HEK293 (cell line): ENCODE measurements at regions not wholly inside any gene's neighbourhood (a gene's known extent, or its start where the extent isn't known, plus 50 kb on each side); places are given as distances from the start of the nearest gene placed in this dataset.

Source experiments
- CTCF ChIA-PET: fragments of 350-600 bp; formaldehyde crosslinking; extraction: SDS; loops from one replicate; lab custom pipeline; 2021; ENCODE audit warnings: antibody characterized with exemption; lab: Yijun Ruan, JAX
- POLR2A ChIA-PET: fragments of 300-600 bp; formaldehyde crosslinking; extraction: SDS; loops from one replicate; lab custom pipeline; 2020; ENCODE audit warnings: antibody characterized with exemption, inconsistent platforms; lab: Yijun Ruan, JAX
- H3K27ac ChIP-seq: fragments of 200-500 bp; sonication (Bioruptor generic); 2 replicates; pipeline ENCODE4 v1.5.1; 2014; ENCODE audit warnings: low read depth, low read length, control low read depth, inconsistent platforms; ENCODE audit errors: extremely low read depth
- H3K36me3 ChIP-seq, 2 experiments: fragments of 200-500 bp in 1 of 2; sonication (Bioruptor generic) in 1 of 2; 1 replicate in 1 of 2; 2 replicates in 1 of 2; pipeline ENCODE4 v1.5.1; 2014 to 2017; ENCODE audit warnings: inconsistent platforms in 2 of 2, low read length in 2 of 2; ENCODE audit not compliant: control insufficient read depth in 2 of 2, insufficient read depth in 1 of 2
- H3K4me1 ChIP-seq: fragments of 200-500 bp; sonication (Bioruptor generic); 2 replicates; pipeline ENCODE4 v1.5.1; 2014; ENCODE audit warnings: mild to moderate bottlenecking, low read length, inconsistent platforms; ENCODE audit not compliant: control insufficient read depth, insufficient read depth
- H3K4me3 ChIP-seq: 2 replicates; pipeline ENCODE4 v1.5.1; 2011; ENCODE audit warnings: low read depth, mild to moderate bottlenecking, control low read depth, low read length, moderate library complexity
- H3K9me3 ChIP-seq: fragments of 200-500 bp; sonication (Bioruptor generic); 2 replicates; pipeline ENCODE4 v1.5.1; 2014; ENCODE audit warnings: low read depth, low read length, inconsistent platforms; ENCODE audit not compliant: control insufficient read depth, insufficient read depth
- EGR2 ChIP-seq: fragments of 450-650 bp; formaldehyde crosslinking; IDR thresholded peaks from 2 replicates; pipeline ENCODE4 v1.5.1; 2016; ENCODE audit warnings: low read depth, missing biosample characterization, missing genetic modification characterization
- GLI4 ChIP-seq: fragments of 450-650 bp; formaldehyde crosslinking; IDR thresholded peaks from 2 replicates; pipeline ENCODE4 v1.5.1; 2016; ENCODE audit warnings: missing biosample characterization, missing genetic modification characterization
- KLF7 ChIP-seq: fragments of 450-650 bp; formaldehyde crosslinking; IDR thresholded peaks from 2 replicates; pipeline ENCODE4 v1.5.1; 2016; ENCODE audit warnings: missing biosample characterization, missing genetic modification characterization, borderline replicate concordance
- SETDB1 ChIP-seq: IDR thresholded peaks from one replicate; pipeline ENCODE4 v1.6.1; 2017; ENCODE audit warnings: mild to moderate bottlenecking, low read length, moderate library complexity, mixed read lengths; ENCODE audit not compliant: insufficient read length
- SP7 ChIP-seq: fragments of 450-650 bp; formaldehyde crosslinking; IDR thresholded peaks from 2 replicates; pipeline ENCODE4 v1.5.1; 2016; ENCODE audit warnings: missing biosample characterization, missing genetic modification characterization
- ZBTB1 ChIP-seq: fragments of 450-650 bp; formaldehyde crosslinking; IDR thresholded peaks from 2 replicates; pipeline ENCODE4 v1.5.1; 2016; ENCODE audit warnings: missing biosample characterization, missing genetic modification characterization
- ZFHX2 ChIP-seq: fragments of 450-650 bp; formaldehyde crosslinking; conservative IDR thresholded peaks from 2 replicates; pipeline ENCODE4 v1.5.1; 2016; ENCODE audit warnings: missing biosample characterization, missing genetic modification characterization
- ZNF112 ChIP-seq: fragments of 450-650 bp; formaldehyde crosslinking; IDR thresholded peaks from 2 replicates; pipeline ENCODE4 v1.5.0; 2017; ENCODE audit warnings: missing biosample characterization, missing genetic modification characterization
- ZNF174 ChIP-seq: fragments of 450-650 bp; formaldehyde crosslinking; IDR thresholded peaks from 2 replicates; pipeline ENCODE4 v1.5.0; 2017; ENCODE audit warnings: missing biosample characterization, mild to moderate bottlenecking, missing genetic modification characterization
- ZNF19 ChIP-seq: fragments of 450-650 bp; formaldehyde crosslinking; IDR thresholded peaks from 2 replicates; pipeline ENCODE4; 2016; ENCODE audit warnings: missing biosample characterization, missing genetic modification characterization, low read depth
- ZNF404 ChIP-seq: fragments of 450-650 bp; formaldehyde crosslinking; IDR thresholded peaks from 2 replicates; pipeline ENCODE4 v1.5.1; 2017; ENCODE audit warnings: missing biosample characterization, missing genetic modification characterization
- ZNF416 ChIP-seq: fragments of 450-650 bp; formaldehyde crosslinking; IDR thresholded peaks from 2 replicates; pipeline ENCODE4 v1.5.1; 2016; ENCODE audit warnings: missing biosample characterization, missing genetic modification characterization
- ZNF433 ChIP-seq: fragments of 450-650 bp; formaldehyde crosslinking; IDR thresholded peaks from 2 replicates; pipeline ENCODE4 v1.5.1; 2016; ENCODE audit warnings: missing biosample characterization, missing genetic modification characterization, low read depth
- ZNF514 ChIP-seq: fragments of 450-650 bp; formaldehyde crosslinking; IDR thresholded peaks from 2 replicates; pipeline ENCODE4 v1.5.1; 2016; ENCODE audit warnings: missing biosample characterization, missing genetic modification characterization
- ZNF777 ChIP-seq: fragments of 450-650 bp; formaldehyde crosslinking; IDR thresholded peaks from 2 replicates; pipeline ENCODE4 v1.5.1; 2017; ENCODE audit warnings: missing biosample characterization, missing genetic modification characterization, borderline replicate concordance
- ZSCAN30 ChIP-seq: fragments of 450-650 bp; IDR thresholded peaks from 2 replicates; pipeline ENCODE4 v1.5.1; 2018; ENCODE audit warnings: missing biosample characterization, mild to moderate bottlenecking, missing genetic modification characterization, moderate library complexity
- TF ChIP-seq, protein P1 (sequence below): fragments of 450-650 bp; IDR thresholded peaks from 2 replicates; pipeline ENCODE4 v1.5.1; 2018; ENCODE audit warnings: missing biosample characterization, missing genetic modification characterization
- TF ChIP-seq, protein P2 (sequence below): fragments of 450-650 bp; formaldehyde crosslinking; IDR thresholded peaks from 2 replicates; pipeline ENCODE4 v1.5.1; 2016; ENCODE audit warnings: missing biosample characterization, missing genetic modification characterization
- TF ChIP-seq, protein P3 (sequence below): fragments of 450-650 bp; formaldehyde crosslinking; IDR thresholded peaks from 2 replicates; pipeline ENCODE4 v1.5.1; 2016; ENCODE audit warnings: missing biosample characterization, missing genetic modification characterization
- TF ChIP-seq, protein P4 (sequence below): fragments of 450-650 bp; formaldehyde crosslinking; IDR thresholded peaks from 2 replicates; pipeline ENCODE4 v1.5.1; 2016; ENCODE audit warnings: missing biosample characterization, missing genetic modification characterization, borderline replicate concordance
- TF ChIP-seq, protein P5 (sequence below): fragments of 450-650 bp; formaldehyde crosslinking; IDR thresholded peaks from 2 replicates; pipeline ENCODE4 v1.5.1; 2016; ENCODE audit warnings: missing biosample characterization, missing genetic modification characterization

DNA sequence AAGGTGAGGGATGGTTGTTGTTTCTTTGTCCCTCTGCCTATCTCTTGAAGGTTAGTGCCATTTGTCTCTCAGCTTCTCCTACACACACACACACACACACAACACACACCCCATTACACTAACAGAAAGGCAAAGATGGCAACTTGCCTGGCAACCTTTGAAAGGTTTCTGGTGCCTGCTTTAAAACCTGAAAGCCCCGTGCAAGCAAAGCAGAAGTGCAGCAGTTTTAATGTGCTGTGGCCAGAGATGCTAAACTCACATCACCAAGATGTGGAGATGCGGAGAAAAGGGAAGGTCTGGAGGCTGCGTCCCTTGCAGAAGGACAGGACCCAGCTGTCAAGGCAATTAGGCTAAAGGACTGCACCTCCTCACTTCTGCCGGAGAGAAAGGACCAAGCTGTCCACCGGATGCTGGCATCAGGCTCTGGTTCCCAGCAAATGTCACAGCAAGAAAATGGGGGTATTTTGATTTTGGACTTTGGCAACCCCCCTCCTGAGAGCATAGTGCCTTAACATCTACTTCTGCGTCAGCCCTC lies 196.4 kb downstream of the ARL4C start (continued):
- TF ChIP-seq, protein P1, sequence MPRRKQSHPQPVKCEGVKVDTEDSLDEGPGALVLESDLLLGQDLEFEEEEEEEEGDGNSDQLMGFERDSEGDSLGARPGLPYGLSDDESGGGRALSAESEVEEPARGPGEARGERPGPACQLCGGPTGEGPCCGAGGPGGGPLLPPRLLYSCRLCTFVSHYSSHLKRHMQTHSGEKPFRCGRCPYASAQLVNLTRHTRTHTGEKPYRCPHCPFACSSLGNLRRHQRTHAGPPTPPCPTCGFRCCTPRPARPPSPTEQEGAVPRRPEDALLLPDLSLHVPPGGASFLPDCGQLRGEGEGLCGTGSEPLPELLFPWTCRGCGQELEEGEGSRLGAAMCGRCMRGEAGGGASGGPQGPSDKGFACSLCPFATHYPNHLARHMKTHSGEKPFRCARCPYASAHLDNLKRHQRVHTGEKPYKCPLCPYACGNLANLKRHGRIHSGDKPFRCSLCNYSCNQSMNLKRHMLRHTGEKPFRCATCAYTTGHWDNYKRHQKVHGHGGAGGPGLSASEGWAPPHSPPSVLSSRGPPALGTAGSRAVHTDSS (tag by site-specific recombination): no peak
- TF ChIP-seq ZNF433 (tag by site-specific recombination): no peak
- TF ChIP-seq ZNF404: no peak
- TF ChIP-seq ZNF514 (tag by site-specific recombination): no peak
- no peak for TF ChIP-seq SETDB1

DNA sequence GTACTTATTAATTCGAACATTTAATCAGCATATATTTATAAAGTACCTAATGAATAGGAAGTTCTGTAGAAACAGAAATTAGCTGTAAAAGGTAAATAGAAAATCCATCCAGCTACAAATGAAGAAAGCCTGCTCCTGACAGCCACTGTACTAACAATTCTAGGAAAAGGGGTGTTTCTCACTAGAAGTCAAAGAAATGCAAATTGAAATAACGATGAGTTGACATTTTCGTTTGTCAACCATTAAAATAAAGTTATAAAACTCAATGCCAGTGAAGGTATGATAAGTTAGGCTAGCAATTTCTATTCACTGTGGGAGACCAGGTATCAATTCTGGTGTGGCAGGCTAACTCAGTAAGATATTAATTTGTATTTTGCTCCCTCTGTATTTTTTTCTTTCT lies 198.0 kb downstream of the ARL4C start:
- Histone ChIP-seq H3K4me1 (no peaks in the 10 kb centered on the region), H3K27ac (no peak overlapping the region), H3K36me3 (no peaks in the 10 kb centered on the region), H3K9me3 (no peaks in the 10 kb centered on the region), H3K4me3 (no peak overlapping the region)
- POLR2A ChIA-PET: interaction anchor here (0.7 kb wide), 1 partner anchor 205 kb away, joined by 4 read pairs; no protein-coding TSS in a partner anchor
- CTCF ChIA-PET: interaction anchor here (1.6 kb wide), 1 partner anchor 10 kb away, joined by 8 read pairs; no protein-coding TSS in a partner anchor
- TF ChIP-seq ZSCAN30 (tag by site-specific recombination) (no peak), ZNF404 (no peak)
- TF ChIP-seq, protein P2, sequence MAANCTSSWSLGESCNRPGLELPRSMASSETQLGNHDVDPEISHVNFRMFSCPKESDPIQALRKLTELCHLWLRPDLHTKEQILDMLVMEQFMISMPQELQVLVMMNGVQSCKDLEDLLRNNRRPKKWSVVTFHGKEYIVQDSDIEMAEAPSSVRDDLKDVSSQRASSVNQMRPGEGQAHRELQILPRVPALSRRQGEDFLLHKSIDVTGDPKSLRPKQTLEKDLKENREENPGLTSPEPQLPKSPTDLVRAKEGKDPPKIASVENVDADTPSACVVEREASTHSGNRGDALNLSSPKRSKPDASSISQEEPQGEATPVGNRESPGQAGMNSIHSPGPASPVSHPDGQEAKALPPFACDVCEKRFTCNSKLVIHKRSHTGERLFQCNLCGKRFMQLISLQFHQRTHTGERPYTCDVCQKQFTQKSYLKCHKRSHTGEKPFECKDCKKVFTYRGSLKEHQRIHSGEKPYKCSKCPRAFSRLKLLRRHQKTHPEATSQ (tag by site-specific recombination): no peak
- TF ChIP-seq, protein P3, sequence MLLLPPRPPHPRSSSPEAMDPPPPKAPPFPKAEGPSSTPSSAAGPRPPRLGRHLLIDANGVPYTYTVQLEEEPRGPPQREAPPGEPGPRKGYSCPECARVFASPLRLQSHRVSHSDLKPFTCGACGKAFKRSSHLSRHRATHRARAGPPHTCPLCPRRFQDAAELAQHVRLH (tag by site-specific recombination): no peak
- TF ChIP-seq, protein P4, sequence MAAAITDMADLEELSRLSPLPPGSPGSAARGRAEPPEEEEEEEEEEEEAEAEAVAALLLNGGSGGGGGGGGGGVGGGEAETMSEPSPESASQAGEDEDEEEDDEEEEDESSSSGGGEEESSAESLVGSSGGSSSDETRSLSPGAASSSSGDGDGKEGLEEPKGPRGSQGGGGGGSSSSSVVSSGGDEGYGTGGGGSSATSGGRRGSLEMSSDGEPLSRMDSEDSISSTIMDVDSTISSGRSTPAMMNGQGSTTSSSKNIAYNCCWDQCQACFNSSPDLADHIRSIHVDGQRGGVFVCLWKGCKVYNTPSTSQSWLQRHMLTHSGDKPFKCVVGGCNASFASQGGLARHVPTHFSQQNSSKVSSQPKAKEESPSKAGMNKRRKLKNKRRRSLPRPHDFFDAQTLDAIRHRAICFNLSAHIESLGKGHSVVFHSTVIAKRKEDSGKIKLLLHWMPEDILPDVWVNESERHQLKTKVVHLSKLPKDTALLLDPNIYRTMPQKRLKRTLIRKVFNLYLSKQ: no peak

DNA sequence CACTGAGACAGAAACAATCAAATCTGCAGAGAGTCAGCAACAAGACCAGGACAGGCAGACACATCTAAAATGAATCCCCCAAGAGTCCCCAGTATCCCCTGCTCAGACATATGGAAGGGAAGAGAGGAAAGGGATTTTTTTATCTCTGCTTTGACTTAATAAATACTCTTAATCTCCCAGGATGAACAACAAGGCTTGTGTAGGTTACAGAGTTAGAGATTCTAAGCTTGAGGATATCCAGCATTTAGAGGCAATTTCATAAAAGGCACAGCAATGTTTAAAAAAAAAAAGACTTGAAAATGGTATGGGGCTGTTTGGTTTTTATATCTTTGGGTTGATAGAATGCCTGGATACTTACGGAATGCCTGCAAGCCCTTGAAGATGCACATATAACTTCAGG lies 199.9 kb downstream of the ARL4C start:
- Histone ChIP-seq H3K36me3 (no peaks in the 10 kb centered on the region), H3K4me3 (no peak overlapping the region), H3K9me3 (no peaks in the 10 kb centered on the region), H3K27ac (no peak overlapping the region), H3K4me1 (no peaks in the 10 kb centered on the region)
- POLR2A ChIA-PET: interaction anchor here (0.7 kb wide), 1 partner anchor 60 kb away, joined by 3 read pairs; no protein-coding TSS in a partner anchor
- CTCF ChIA-PET: interaction anchor here (0.7 to 1.1 kb wide), 2 partner anchors 8 to 57 kb away, joined by 3 read pairs; no protein-coding TSS in a partner anchor
- no peak for TF ChIP-seq ZNF174 (tag by site-specific recombination)
- no peak for TF ChIP-seq ZNF19
- no peak for TF ChIP-seq ZBTB1
- TF ChIP-seq ZNF112 (tag by site-specific recombination): no peak
- no peak for TF ChIP-seq ZNF777

DNA sequence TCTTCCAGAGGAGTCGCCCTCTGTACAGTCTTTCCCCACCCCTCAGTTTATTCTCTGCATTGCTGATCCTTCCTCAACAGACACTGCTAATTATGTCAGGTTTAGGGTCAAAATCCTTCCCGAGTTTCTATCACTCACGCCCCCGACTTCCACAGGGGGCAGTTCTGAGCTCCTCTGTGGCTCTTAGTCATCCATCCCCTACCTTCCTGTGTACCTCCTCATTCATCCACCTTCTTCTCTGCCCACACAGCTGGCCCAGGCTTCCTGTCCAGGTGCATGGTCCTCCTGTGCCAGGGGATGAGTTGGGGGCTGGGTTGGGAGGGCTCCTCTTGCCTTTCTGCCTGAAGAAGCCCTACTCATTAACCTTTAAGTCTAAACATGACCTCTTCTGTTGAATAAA lies 202.9 kb downstream of the ARL4C start:
- H3K4me1 ChIP-seq: no peaks in the 10 kb centered on the region
- POLR2A ChIA-PET: no interaction called here
- no peak overlapping the region for H3K4me3 ChIP-seq
- CTCF ChIA-PET: interaction anchor here (0.6 to 0.7 kb wide), 3 partner anchors 11 to 1207 kb away, joined by 3 to 4 read pairs (median 3); no protein-coding TSS in a partner anchor
- H3K9me3 ChIP-seq: no peaks in the 10 kb centered on the region
- TF ChIP-seq KLF7 (tag by site-specific recombination) (no peak), ZNF416 (tag by site-specific recombination) (no peak), ZFHX2 (tag by site-specific recombination) (peak; percentile 56; the same call in 1 of the 2 replicates), EGR2 (tag by site-specific recombination) (peak; percentile 25; the same call in 1 of the 2 replicates), SP7 (tag by site-specific recombination) (peak; percentile 58; the same call in 1 of the 2 replicates), GLI4 (no peak)
- TF ChIP-seq, protein P5, sequence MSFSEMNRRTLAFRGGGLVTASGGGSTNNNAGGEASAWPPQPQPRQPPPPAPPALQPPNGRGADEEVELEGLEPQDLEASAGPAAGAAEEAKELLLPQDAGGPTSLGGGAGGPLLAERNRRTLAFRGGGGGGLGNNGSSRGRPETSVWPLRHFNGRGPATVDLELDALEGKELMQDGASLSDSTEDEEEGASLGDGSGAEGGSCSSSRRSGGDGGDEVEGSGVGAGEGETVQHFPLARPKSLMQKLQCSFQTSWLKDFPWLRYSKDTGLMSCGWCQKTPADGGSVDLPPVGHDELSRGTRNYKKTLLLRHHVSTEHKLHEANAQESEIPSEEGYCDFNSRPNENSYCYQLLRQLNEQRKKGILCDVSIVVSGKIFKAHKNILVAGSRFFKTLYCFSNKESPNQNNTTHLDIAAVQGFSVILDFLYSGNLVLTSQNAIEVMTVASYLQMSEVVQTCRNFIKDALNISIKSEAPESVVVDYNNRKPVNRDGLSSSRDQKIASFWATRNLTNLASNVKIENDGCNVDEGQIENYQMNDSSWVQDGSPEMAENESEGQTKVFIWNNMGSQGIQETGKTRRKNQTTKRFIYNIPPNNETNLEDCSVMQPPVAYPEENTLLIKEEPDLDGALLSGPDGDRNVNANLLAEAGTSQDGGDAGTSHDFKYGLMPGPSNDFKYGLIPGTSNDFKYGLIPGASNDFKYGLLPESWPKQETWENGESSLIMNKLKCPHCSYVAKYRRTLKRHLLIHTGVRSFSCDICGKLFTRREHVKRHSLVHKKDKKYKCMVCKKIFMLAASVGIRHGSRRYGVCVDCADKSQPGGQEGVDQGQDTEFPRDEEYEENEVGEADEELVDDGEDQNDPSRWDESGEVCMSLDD (tag by site-specific recombination): no peak
- H3K36me3 ChIP-seq: no peaks in the 10 kb centered on the region
- no peak overlapping the region for H3K27ac ChIP-seq
